Dermis blood vessel endothelial cell (primary cell): ENCODE measurements at regions not wholly inside any gene's neighbourhood (a gene's known extent, or its start where the extent isn't known, plus 50 kb on each side); places are given as distances from the start of the nearest gene placed in this dataset.
"Not testable (repeated sequence)": the region's sequence is repeated elsewhere in the genome, so short reads cannot be mapped to it uniquely, and the experiment has no call there.

Experiments
- DNase-seq: peaks from one replicate; pipeline ENCODE4 v3.0.0; 2010

DNA sequence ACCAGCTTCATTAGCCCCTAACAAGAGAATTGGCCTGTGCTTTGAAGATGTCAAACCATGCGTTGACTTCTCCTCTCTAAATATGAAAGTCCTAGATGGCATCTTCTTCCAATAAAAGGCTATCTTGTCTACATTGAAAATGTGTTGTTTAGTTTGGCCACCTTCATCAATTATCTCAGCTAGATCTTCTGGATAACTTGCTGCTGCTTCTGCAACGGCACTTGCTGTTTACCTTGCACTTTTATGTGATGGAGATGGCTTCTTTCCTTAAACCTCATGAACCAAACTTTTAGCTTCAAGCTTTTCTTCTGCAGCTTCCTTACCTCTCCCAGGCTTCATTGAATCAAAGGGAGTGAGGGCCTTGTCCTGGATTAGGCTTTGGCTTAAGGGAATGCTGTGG, 58.6 kb upstream of the CSNK1E start:
- not testable (repeated sequence) for DNase-seq

DNA sequence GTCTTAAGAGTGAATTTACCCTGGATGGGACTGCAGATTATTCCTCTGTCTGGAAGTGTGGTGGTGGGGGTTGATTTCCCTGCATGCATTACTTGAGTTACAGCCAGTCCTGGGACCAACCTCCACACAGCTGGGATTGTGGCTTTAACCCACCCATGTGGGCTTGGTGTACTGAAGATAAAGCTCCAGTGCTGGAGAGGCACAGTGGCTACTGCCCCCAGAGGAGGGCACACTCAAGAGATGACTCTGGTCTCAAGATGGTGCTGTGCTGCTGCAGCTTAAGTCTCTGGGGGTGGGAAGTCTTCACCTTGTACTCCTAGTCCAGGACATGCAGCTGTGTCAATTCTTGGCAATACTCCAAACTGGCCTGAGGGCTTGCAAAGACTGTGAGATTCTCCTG, 57.8 kb upstream of the CSNK1E start:
- DNase-seq: not testable (repeated sequence)

DNA sequence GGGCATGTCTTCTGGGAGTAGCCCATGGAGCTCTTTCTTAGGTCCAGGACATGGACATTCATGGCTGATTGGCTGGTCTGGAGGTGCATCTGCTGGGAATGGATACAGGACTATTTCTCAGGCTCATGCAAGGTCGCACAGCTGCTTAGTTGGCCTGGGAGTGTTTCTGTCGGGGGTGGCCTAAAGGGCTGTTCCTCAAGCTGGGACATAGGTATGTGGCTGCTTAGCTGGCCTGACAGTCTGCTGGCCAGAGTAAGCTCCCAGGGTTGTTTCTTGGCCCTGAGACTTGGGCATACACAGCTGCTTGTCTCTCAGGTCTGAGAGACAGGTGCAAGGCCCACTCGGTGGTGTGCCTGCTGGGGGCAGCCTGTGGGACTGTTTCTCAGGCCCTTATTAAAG, 57.2 kb upstream of the CSNK1E start:
- DNase-seq: not testable (repeated sequence)

DNA sequence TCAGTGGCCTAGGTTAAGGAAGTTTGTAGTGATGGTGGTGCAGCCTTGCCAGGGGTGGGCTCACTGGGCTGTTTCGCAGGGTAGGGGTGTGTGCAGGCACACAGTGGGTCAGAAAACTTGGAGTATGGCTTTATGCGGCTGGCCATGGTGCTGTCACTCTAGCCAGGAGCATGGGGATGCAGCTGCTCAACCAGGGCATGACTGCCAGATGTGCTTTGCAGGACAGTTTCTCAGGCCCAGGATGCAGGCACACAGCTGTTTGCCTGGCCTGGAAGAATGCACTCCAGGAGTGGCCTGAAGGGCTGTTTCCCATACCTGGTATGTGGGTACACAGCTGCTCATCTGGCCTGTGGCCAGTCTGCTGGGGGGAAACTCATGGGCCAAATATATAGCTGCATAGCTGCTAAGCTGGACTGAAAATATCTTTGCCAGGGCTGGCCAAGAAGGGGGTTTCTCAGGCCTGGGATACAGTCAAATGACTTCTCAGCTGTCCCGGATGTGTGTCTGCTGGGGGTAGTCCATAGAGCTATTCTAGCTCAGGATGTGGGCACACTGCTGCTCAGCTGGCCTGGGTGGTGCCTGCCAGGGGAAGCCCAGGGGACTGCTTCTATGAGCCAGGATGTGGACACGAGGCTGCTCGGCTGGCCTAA, 56.7 kb upstream of the CSNK1E start:
- not testable (repeated sequence) for DNase-seq

GRCh38 chr22:38372665-38373064, 55.4 kb upstream of the CSNK1E start:
- not testable (repeated sequence) for DNase-seq

DNA sequence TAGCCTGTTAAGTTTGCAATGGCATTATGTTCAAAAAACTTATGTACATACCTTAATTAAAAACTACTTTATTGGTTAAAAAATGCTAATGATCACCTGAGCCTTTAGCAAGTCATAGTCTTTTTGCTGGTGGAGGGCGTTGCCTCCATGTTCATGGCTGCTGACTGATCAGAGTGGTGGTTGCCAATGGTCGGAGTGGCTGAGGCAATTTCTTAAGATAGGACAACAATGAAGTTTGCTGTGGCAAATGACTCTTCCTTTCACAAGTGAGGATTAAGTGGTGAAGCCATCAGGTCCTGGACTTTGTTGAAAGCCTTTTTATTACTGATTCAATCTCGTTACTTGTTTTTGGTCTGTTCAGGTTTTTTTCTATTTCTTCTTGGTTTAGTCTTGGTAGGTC, 53.3 kb upstream of the CSNK1E start:
- not testable (repeated sequence) for DNase-seq

GRCh38 chr22:38369132-38369531, 51.9 kb upstream of the CSNK1E start:
- DNase-seq: peak; percentile 45
